ENCODE measurements at regions not wholly inside any gene's neighbourhood (a gene's known extent, or its start where the extent isn't known, plus 50 kb on each side); places are given as distances from the start of the nearest gene placed in this dataset.

- TF ChIP-seq, protein P1, sequence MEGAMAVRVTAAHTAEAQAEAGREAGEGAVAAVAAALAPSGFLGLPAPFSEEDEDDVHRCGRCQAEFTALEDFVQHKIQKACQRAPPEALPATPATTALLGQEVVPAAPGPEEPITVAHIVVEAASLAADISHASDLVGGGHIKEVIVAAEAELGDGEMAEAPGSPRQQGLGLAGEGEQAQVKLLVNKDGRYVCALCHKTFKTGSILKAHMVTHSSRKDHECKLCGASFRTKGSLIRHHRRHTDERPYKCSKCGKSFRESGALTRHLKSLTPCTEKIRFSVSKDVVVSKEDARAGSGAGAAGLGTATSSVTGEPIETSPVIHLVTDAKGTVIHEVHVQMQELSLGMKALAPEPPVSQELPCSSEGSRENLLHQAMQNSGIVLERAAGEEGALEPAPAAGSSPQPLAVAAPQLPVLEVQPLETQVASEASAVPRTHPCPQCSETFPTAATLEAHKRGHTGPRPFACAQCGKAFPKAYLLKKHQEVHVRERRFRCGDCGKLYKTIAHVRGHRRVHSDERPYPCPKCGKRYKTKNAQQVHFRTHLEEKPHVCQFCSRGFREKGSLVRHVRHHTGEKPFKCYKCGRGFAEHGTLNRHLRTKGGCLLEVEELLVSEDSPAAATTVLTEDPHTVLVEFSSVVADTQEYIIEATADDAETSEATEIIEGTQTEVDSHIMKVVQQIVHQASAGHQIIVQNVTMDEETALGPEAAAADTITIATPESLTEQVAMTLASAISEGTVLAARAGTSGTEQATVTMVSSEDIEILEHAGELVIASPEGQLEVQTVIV (IDR thresholded peaks at IDR 0.05; ENCODE audit: borderline replicate concordance, partially characterized antibody): no peak
- no peak for TF ChIP-seq CBX5 (IDR thresholded peaks at IDR 0.05; ENCODE audit: low read depth)
- TF ChIP-seq, protein P2, sequence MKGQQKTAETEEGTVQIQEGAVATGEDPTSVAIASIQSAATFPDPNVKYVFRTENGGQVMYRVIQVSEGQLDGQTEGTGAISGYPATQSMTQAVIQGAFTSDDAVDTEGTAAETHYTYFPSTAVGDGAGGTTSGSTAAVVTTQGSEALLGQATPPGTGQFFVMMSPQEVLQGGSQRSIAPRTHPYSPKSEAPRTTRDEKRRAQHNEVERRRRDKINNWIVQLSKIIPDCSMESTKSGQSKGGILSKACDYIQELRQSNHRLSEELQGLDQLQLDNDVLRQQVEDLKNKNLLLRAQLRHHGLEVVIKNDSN (IDR thresholded peaks at IDR 0.05; ENCODE audit: borderline replicate concordance, extremely low read length, insufficient read depth, low read depth, low read length): no peak
- TF ChIP-seq SMARCA5 (IDR thresholded peaks at IDR 0.05): no peak
- no peak for TF ChIP-seq ZZZ3 (IDR thresholded peaks at IDR 0.05; ENCODE audit: control insufficient read depth, insufficient read length, low read depth)
These were observed 123.4 kb upstream of the TNR start (continued) for GRCh38 chr1:175866776-175867175.

DNA sequence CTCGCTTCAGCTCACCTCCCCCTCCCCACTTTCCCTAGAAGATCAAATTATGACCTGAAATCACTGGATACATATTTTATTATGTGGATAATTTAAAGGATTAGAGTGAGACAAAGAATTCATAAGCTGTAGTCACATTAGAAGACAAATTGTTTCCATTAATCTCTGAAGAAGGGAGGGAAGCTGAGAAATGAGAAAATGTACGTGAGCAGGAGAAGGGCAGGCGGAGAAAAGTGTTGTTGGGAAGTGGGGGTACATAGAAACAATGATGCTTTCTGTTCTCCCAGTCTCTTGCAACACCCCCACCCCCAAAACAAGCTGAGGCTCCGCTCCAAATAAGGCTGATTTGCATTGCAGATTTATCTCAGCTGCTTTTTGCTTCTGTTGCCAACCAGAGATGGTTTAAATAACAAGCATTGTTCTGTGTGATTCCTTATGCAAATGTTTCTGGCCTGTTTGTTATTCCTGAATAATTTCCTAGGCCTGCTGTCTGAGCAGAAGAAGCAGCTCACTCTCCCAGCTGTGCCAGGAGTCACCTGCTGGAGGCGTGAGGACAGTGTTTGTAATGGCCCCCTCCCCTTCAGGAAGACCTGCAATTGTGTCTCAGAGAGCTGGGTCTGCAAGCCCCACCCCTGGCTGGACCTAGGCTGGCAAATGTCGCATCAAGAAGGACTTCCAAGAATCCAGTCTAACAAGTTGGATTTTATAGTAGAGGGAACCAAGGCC lies 121.8 kb upstream of the TNR start:
- BruUV-seq (replicated peaks): no TSS peak
- Histone ChIP-seq H3K27ac (ENCODE audit: control insufficient read depth, insufficient read depth) (no peak overlapping the region), H3K36me3 (ENCODE audit: control insufficient read depth in 2 of 2, insufficient read depth in 2 of 2, low read length in 1 of 2) (no peaks in the 10 kb centered on the region), H2AFZ (ENCODE audit: control insufficient read depth, low read depth, low read length) (no peak overlapping the region), H3K79me2 (ENCODE audit: control insufficient read depth, insufficient read depth, low read length) (no peaks in the 10 kb centered on the region), H3K9ac (ENCODE audit: control insufficient read depth, insufficient read depth, low read length) (no peak overlapping the region), H4K20me1 (ENCODE audit: control insufficient read depth, insufficient read depth) (no peaks in the 10 kb centered on the region), H3K9me3 (replicated peaks; ENCODE audit: control insufficient read depth, insufficient read depth, low read length) (no peaks in the 10 kb centered on the region), H3K4me3 (no peak overlapping the region), H3K4me1 (ENCODE audit: control insufficient read depth, insufficient read depth, low read length) (peaks cover 5% of the 10 kb centered on the region; the same call in 1 of the 2 replicates), H3K27me3 (replicated peaks in 1 of 2; ENCODE audit: control insufficient read depth in 2 of 2, insufficient read depth in 2 of 2, low read length in 1 of 2) (no peaks in the 10 kb centered on the region; a peak in 2 of 4 replicates), H3K4me2 (ENCODE audit: control insufficient read depth, insufficient read depth) (no peak overlapping the region)
- ChIA-PET POLR2A (no interaction called here), RAD21 (ENCODE audit: unreplicated experiment) (no interaction called here), CTCF (interaction anchor here (1.0 kb wide), 1 partner anchor 21 kb away, joined by 3 read pairs; no protein-coding TSS in a partner anchor), SMC1A (ENCODE audit: uncharacterized antibody, unreplicated experiment) (no interaction called here)
- WGBS (ENCODE audit: insufficient coverage, insufficient replicate concordance, low lambda C conversion rate, missing lambda C conversion rate): 10% methylated on average over 6 of the region's 6 CpGs
- DNase-seq (ENCODE audit: low read depth, low spot score): no peak
- no peak for FAIRE-seq
- no peak for ATAC-seq
- in situ Hi-C loops (cut with MboI) (no loop called here), intact Hi-C loops (cut with micrococcal nuclease; ENCODE audit: unreplicated experiment) (no loop called here)
- TF ChIP-seq, protein P3, sequence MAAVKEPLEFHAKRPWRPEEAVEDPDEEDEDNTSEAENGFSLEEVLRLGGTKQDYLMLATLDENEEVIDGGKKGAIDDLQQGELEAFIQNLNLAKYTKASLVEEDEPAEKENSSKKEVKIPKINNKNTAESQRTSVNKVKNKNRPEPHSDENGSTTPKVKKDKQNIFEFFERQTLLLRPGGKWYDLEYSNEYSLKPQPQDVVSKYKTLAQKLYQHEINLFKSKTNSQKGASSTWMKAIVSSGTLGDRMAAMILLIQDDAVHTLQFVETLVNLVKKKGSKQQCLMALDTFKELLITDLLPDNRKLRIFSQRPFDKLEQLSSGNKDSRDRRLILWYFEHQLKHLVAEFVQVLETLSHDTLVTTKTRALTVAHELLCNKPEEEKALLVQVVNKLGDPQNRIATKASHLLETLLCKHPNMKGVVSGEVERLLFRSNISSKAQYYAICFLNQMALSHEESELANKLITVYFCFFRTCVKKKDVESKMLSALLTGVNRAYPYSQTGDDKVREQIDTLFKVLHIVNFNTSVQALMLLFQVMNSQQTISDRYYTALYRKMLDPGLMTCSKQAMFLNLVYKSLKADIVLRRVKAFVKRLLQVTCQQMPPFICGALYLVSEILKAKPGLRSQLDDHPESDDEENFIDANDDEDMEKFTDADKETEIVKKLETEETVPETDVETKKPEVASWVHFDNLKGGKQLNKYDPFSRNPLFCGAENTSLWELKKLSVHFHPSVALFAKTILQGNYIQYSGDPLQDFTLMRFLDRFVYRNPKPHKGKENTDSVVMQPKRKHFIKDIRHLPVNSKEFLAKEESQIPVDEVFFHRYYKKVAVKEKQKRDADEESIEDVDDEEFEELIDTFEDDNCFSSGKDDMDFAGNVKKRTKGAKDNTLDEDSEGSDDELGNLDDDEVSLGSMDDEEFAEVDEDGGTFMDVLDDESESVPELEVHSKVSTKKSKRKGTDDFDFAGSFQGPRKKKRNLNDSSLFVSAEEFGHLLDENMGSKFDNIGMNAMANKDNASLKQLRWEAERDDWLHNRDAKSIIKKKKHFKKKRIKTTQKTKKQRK (IDR thresholded peaks at IDR 0.05; ENCODE audit: low read depth, low read length): no peak
- no peak for TF ChIP-seq E2F4 (IDR thresholded peaks at IDR 0.05; ENCODE audit: low read depth, low read length)
- TF ChIP-seq SMARCA5 (IDR thresholded peaks at IDR 0.05): no peak
- no peak for TF ChIP-seq SMAD5 (IDR thresholded peaks at IDR 0.05; ENCODE audit: low read depth)
- TF ChIP-seq JUNB (IDR thresholded peaks at IDR 0.05): no peak
- TF ChIP-seq TCF7 (IDR thresholded peaks at IDR 0.05; ENCODE audit: borderline replicate concordance): no peak
- TF ChIP-seq BRCA1 (IDR thresholded peaks at IDR 0.05; ENCODE audit: low read depth, low read length): no peak
- no peak for TF ChIP-seq ZNF217 (IDR thresholded peaks at IDR 0.05)
- TF ChIP-seq NFYB (IDR thresholded peaks at IDR 0.05; ENCODE audit: insufficient read depth, low read depth, low read length): no peak
- TF ChIP-seq ZBED1 (IDR thresholded peaks at IDR 0.05; ENCODE audit: borderline replicate concordance): no peak
- no peak for TF ChIP-seq KDM1A (IDR thresholded peaks at IDR 0.05; ENCODE audit: borderline replicate concordance)
- no peak for TF ChIP-seq CBFB (IDR thresholded peaks at IDR 0.05; ENCODE audit: low read depth)
